CD14-positive monocyte (primary cell): ENCODE measurements at regions not wholly inside any gene's neighbourhood (a gene's known extent, or its start where the extent isn't known, plus 50 kb on each side); places are given as distances from the start of the nearest gene placed in this dataset.

Experiments used
- DNase-seq, 3 donors: peaks; one replicate each; pipeline ENCODE4 v3.0.0-alpha.2; 2011 to 2022
- H2AFZ ChIP-seq: 2 replicates; pipeline ENCODE4 v1.6.0; 2012; ENCODE audit warnings: mild to moderate bottlenecking, low read depth, low read length, inconsistent platforms; ENCODE audit not compliant: insufficient read depth, poor library complexity, severe bottlenecking
- H3K27ac ChIP-seq, 2 donors: 1 replicate in 1 of 2; 2 replicates in 1 of 2; pipeline ENCODE4 v1.5.1; 2012 to 2013; ENCODE audit warnings: low read length in 2 of 2, control low read depth in 1 of 2, inconsistent platforms in 1 of 2, low read depth in 1 of 2, mild to moderate bottlenecking in 1 of 2
- H3K27me3 ChIP-seq, 2 donors: one replicate each; pipeline versions ENCODE4 v1.6.0 to v1.6.1; 2011 to 2013; ENCODE audit warnings: low read length in 2 of 2; ENCODE audit not compliant: control insufficient read depth in 2 of 2, insufficient read depth in 2 of 2
- H3K36me3 ChIP-seq, 2 donors: replicated peaks in 1 of 2; 1 replicate in 1 of 2; 2 replicates in 1 of 2; pipeline versions ENCODE4 v1.5.1 to v1.6.1; 2012 to 2013; ENCODE audit warnings: low read length in 2 of 2, control low read depth in 1 of 2, inconsistent platforms in 1 of 2, mild to moderate bottlenecking in 1 of 2; ENCODE audit not compliant: insufficient read depth in 2 of 2, control insufficient read depth in 1 of 2
- H3K4me1 ChIP-seq, 2 donors: 1 replicate in 1 of 2; 2 replicates in 1 of 2; pipeline versions ENCODE4 v1.5.1 to v1.6.1; 2012 to 2013; ENCODE audit warnings: low read length in 2 of 2, control low read depth in 1 of 2, inconsistent platforms in 1 of 2, mild to moderate bottlenecking in 1 of 2, moderate library complexity in 1 of 2; ENCODE audit not compliant: insufficient read depth in 2 of 2, control insufficient read depth in 1 of 2
- H3K4me2 ChIP-seq: replicated peaks from 2 replicates; pipeline ENCODE3; 2012; ENCODE audit warnings: low read length, moderate library complexity, mild to moderate bottlenecking; ENCODE audit not compliant: poor library complexity, severe bottlenecking; ENCODE audit errors: extremely low read depth
- H3K4me3 ChIP-seq, 3 experiments: fragments of 200-600 bp in 1 of 3; sonication (generic) in 1 of 3; replicated peaks in 1 of 3; 1 replicate in 2 of 3; 2 replicates in 1 of 3; pipeline ENCODE4 v1.5.1; 2011 to 2013; ENCODE audit warnings: low read length in 3 of 3, mild to moderate bottlenecking in 3 of 3, control low read depth in 2 of 3, low read depth in 2 of 3, inconsistent platforms in 1 of 3, moderate library complexity in 1 of 3
- H3K79me2 ChIP-seq: 2 replicates; pipeline ENCODE4 v1.6.0; 2012; ENCODE audit warnings: mild to moderate bottlenecking, control low read depth, inconsistent platforms, low read length, moderate library complexity; ENCODE audit not compliant: insufficient read depth
- H3K9ac ChIP-seq: 2 replicates; pipeline ENCODE4 v1.6.0; 2017; ENCODE audit warnings: low read length, mild to moderate bottlenecking; ENCODE audit not compliant: insufficient read depth, poor library complexity, severe bottlenecking
- H3K9me3 ChIP-seq, 2 donors: replicated peaks in 1 of 2; 1 replicate in 1 of 2; 2 replicates in 1 of 2; pipeline versions ENCODE4 v1.5.1 to v1.6.1; 2012 to 2013; ENCODE audit warnings: low read length in 2 of 2, control low read depth in 1 of 2; ENCODE audit not compliant: control insufficient read depth in 1 of 2, insufficient read depth in 1 of 2
- H4K20me1 ChIP-seq: 2 replicates; pipeline ENCODE4 v1.6.0; 2012; ENCODE audit warnings: mild to moderate bottlenecking, low read length, control low read depth, moderate library complexity; ENCODE audit not compliant: insufficient read depth
- H3K27ac Mint-ChIP-seq, 7 donors: one replicate each; pipeline ENCODE4 v1.8.0; 2020; ENCODE audit warnings: mild to moderate bottlenecking in 7 of 7, mixed read lengths in 7 of 7, moderate library complexity in 6 of 7, inconsistent platforms in 2 of 7
- H3K27me3 Mint-ChIP-seq, 3 donors: one replicate each; pipeline ENCODE4 v1.8.0; 2021 to 2022; ENCODE audit warnings: low read depth in 3 of 3, mild to moderate bottlenecking in 3 of 3, mixed read lengths in 3 of 3, moderate library complexity in 3 of 3, inconsistent platforms in 1 of 3
- H3K36me3 Mint-ChIP-seq, 2 donors: one replicate each; pipeline ENCODE4 v1.8.0; 2020; ENCODE audit warnings: mixed read lengths in 2 of 2, inconsistent platforms in 1 of 2, mild to moderate bottlenecking in 1 of 2
- H3K4me1 Mint-ChIP-seq: one replicate; pipeline ENCODE4 v1.8.0; 2020; ENCODE audit warnings: mild to moderate bottlenecking, mixed read lengths
- H3K4me3 Mint-ChIP-seq, 2 donors: one replicate each; pipeline ENCODE4 v1.8.0; 2020; ENCODE audit warnings: mild to moderate bottlenecking in 2 of 2, mixed read lengths in 2 of 2, moderate library complexity in 1 of 2
- H3K9me3 Mint-ChIP-seq, 7 donors: one replicate each; pipeline ENCODE4 v1.8.0; 2020 to 2022; ENCODE audit warnings: mixed read lengths in 7 of 7, mild to moderate bottlenecking in 6 of 7, moderate library complexity in 6 of 7, inconsistent platforms in 2 of 7
- CTCF ChIP-seq: fragments of 200-600 bp; IDR thresholded peaks from one replicate; pipeline ENCODE4 v1.8.0; 2022; ENCODE audit warnings: antibody characterized with exemption, mild to moderate bottlenecking
- WGBS: methylation state at CpG from one replicate; pipeline ENCODE4 v1.1.5; 2013; ENCODE audit warnings: missing lambda C conversion rate; ENCODE audit not compliant: insufficient coverage; 5-methylcytosine and 5-hydroxymethylcytosine counted together
- intact Hi-C, 2 donors: fragments of 100-400 bp; cut with micrococcal nuclease; formaldehyde crosslinking; loops; one replicate each; pipeline versions ENCODE4 v1.15.0 to v1.15.1; 2023

GRCh38 chr13:107736731-107737130 is 478.6 kb downstream of the LIG4 start:
- no peak overlapping the region for H2AFZ ChIP-seq
- Mint-ChIP-seq H3K9me3 (peaks cover 0 to 4% (median 0%) of the 10 kb centered on the region in 7 donors), H3K27me3 (no peaks in the 10 kb centered on the region), H3K36me3 (no peaks in the 10 kb centered on the region), H3K4me1 (no peaks in the 10 kb centered on the region), H3K27ac (no peak overlapping the region), H3K4me3 (no peak overlapping the region)
- H3K79me2 ChIP-seq = no peaks in the 10 kb centered on the region
- no peak for TF ChIP-seq CTCF
- peaks cover 0 to 2% of the 10 kb centered on the region in 2 donors for H3K9me3 ChIP-seq
- H3K4me2 ChIP-seq = no peak overlapping the region
- H3K36me3 ChIP-seq = no peaks in the 10 kb centered on the region
- no peak overlapping the region for H3K9ac ChIP-seq
- intact Hi-C loops = no loop called here
- H3K4me1 ChIP-seq = no peaks in the 10 kb centered on the region
- no peak overlapping the region for H3K4me3 ChIP-seq
- no peaks in the 10 kb centered on the region for H3K27me3 ChIP-seq
- 80% methylated on average over 1 of the region's 2 CpGs for WGBS
- no peaks in the 10 kb centered on the region for H4K20me1 ChIP-seq
- no peak for DNase-seq
- H3K27ac ChIP-seq = no peak overlapping the region

GRCh38 chr13:107736170-107736569 is 479.2 kb downstream of the LIG4 start:
- Histone ChIP-seq H3K27me3 (no peaks in the 10 kb centered on the region), H3K9me3 (peaks cover 0 to 2% of the 10 kb centered on the region in 2 donors), H3K79me2 (no peaks in the 10 kb centered on the region), H3K36me3 (no peaks in the 10 kb centered on the region), H3K9ac (no peak overlapping the region), H3K4me1 (no peaks in the 10 kb centered on the region), H3K4me3 (no peak overlapping the region), H2AFZ (no peak overlapping the region), H4K20me1 (no peaks in the 10 kb centered on the region), H3K27ac (no peak overlapping the region), H3K4me2 (no peak overlapping the region)
- Mint-ChIP-seq H3K4me3 (no peak overlapping the region), H3K9me3 (peaks cover 0 to 4% (median 0%) of the 10 kb centered on the region in 7 donors), H3K36me3 (no peaks in the 10 kb centered on the region), H3K27me3 (no peaks in the 10 kb centered on the region), H3K4me1 (no peaks in the 10 kb centered on the region), H3K27ac (no peak overlapping the region)
- DNase-seq = no peak
- TF ChIP-seq CTCF = no peak
- 96% methylated on average over 4 of the region's 11 CpGs for WGBS
- intact Hi-C loops = no loop called here
